MCF 10A (cell line): ENCODE measurements at regions not wholly inside any gene's neighbourhood (a gene's known extent, or its start where the extent isn't known, plus 50 kb on each side); places are given as distances from the start of the nearest gene placed in this dataset.

Experiments
- BruUV-seq: library from RNA; stranded (reverse); fragments of 400-500 nt; replicated peaks from 2 replicates; lab custom pipeline; 2021; lab: Mats Ljungman, UMichigan
- CTCF ChIA-PET: fragments of 300-600 bp; sonication (Branson Sonifier 250); formaldehyde crosslinking; extraction: SDS; loops from one replicate; lab custom pipeline; 2021; ENCODE audit warnings: antibody characterized with exemption, inconsistent platforms; lab: Yijun Ruan, JAX
- POLR2A ChIA-PET: fragments of 300-600, 350-650 bp; sonication (Branson Sonifier 250); formaldehyde crosslinking; extraction: SDS; loops from one replicate; lab custom pipeline; 2020; ENCODE audit warnings: antibody characterized with exemption, inconsistent platforms; lab: Yijun Ruan, JAX
- DNase-seq: peaks from one replicate; pipeline ENCODE4 v3.0.0-alpha.2; 2018; ENCODE audit not compliant: unreplicated experiment
- H3K27ac Mint-ChIP-seq: one replicate; pipeline ENCODE4 v1.8.0; 2022; ENCODE audit warnings: mild to moderate bottlenecking, low read depth, mixed read lengths; ENCODE audit not compliant: unreplicated experiment
- H3K27me3 Mint-ChIP-seq: one replicate; pipeline ENCODE4 v1.8.0; 2022; ENCODE audit warnings: mixed read lengths; ENCODE audit not compliant: insufficient read depth, unreplicated experiment
- H3K36me3 Mint-ChIP-seq: one replicate; pipeline ENCODE4 v1.8.0; 2022; ENCODE audit warnings: mild to moderate bottlenecking, moderate library complexity, mixed read lengths; ENCODE audit not compliant: insufficient read depth, unreplicated experiment
- H3K4me1 Mint-ChIP-seq: one replicate; pipeline ENCODE4 v1.8.0; 2022; ENCODE audit warnings: mixed read lengths; ENCODE audit not compliant: insufficient read depth, unreplicated experiment
- H3K4me3 Mint-ChIP-seq: one replicate; pipeline ENCODE4 v1.8.0; 2022; ENCODE audit warnings: mild to moderate bottlenecking, moderate library complexity, mixed read lengths; ENCODE audit not compliant: unreplicated experiment
- H3K9me3 Mint-ChIP-seq: one replicate; pipeline ENCODE4 v1.8.0; 2022; ENCODE audit warnings: mixed read lengths; ENCODE audit not compliant: unreplicated experiment
- CTCF ChIP-seq: fragments of 200-600 bp; IDR thresholded peaks from one replicate; pipeline ENCODE4 v1.8.0; 2022; ENCODE audit warnings: antibody characterized with exemption, mild to moderate bottlenecking; ENCODE audit not compliant: unreplicated experiment
- intact Hi-C: fragments of 100-400 bp; cut with micrococcal nuclease; formaldehyde crosslinking; loops from 2 replicates; pipeline ENCODE4 v1.14.1; 2022

- H3K4me3 Mint-ChIP-seq, result no peak overlapping the region
- H3K27me3 Mint-ChIP-seq, result no peaks in the 10 kb centered on the region
- no peaks in the 10 kb centered on the region for H3K36me3 Mint-ChIP-seq
- peaks cover 13% of the 10 kb centered on the region for H3K9me3 Mint-ChIP-seq
- intact Hi-C loops, result no loop called here
- BruUV-seq, result no TSS peak
- H3K4me1 Mint-ChIP-seq, result peaks cover 10% of the 10 kb centered on the region
- TF ChIP-seq CTCF, result no peak
- no peak for DNase-seq
- ChIA-PET CTCF (no interaction called here), POLR2A (interaction anchor here (1.0 kb wide), 1 partner anchor 9 kb away, joined by 4 read pairs; no protein-coding TSS in a partner anchor)
- peak overlapping the region; percentile 63 for H3K27ac Mint-ChIP-seq
Observed at GRCh38 chr14:44099743-44100488, 407.2 kb downstream of the FSCB start.

- H3K4me1 Mint-ChIP-seq, result no peaks in the 10 kb centered on the region
Observed at GRCh38 chr14:44081146-44081545, 425.9 kb downstream of the FSCB start.

GRCh38 chr14:44070046-44070445 is 437.0 kb downstream of the FSCB start:
- CTCF ChIA-PET, result no interaction called here

More at GRCh38 chr14:44081146-44081545, 425.9 kb downstream of the FSCB start:
- peak; percentile 65 for DNase-seq
- Mint-ChIP-seq H3K4me3 (no peak overlapping the region), H3K36me3 (no peaks in the 10 kb centered on the region), H3K27ac (no peak overlapping the region), H3K9me3 (peaks cover 12% of the 10 kb centered on the region), H3K27me3 (no peaks in the 10 kb centered on the region)
- BruUV-seq, result no TSS peak
- CTCF ChIA-PET, result interaction anchor here (1.2 kb wide), 1 partner anchor 68 kb away, joined by 7 read pairs; no protein-coding TSS in a partner anchor
- no peak for TF ChIP-seq CTCF
- POLR2A ChIA-PET, result interaction anchor here (0.7 to 1.7 kb wide), 5 partner anchors 9 to 52 kb away, joined by 3 to 5 read pairs (median 3); no protein-coding TSS in a partner anchor
- intact Hi-C loops, result no loop called here

More at GRCh38 chr14:44070046-44070445, 437.0 kb downstream of the FSCB start:
- TF ChIP-seq CTCF, result no peak
- Mint-ChIP-seq H3K4me3 (no peak overlapping the region), H3K9me3 (peaks cover 9% of the 10 kb centered on the region), H3K36me3 (no peaks in the 10 kb centered on the region), H3K4me1 (no peaks in the 10 kb centered on the region), H3K27ac (no peak overlapping the region), H3K27me3 (no peaks in the 10 kb centered on the region)
- no TSS peak for BruUV-seq
- POLR2A ChIA-PET, result interaction anchor here (0.6 to 1.6 kb wide), 2 partner anchors 40 to 45 kb away, joined by 3 read pairs; no protein-coding TSS in a partner anchor
- intact Hi-C loops, result no loop called here
- DNase-seq, result no peak
